A549 (cell line): ENCODE measurements at regions not wholly inside any gene's neighbourhood (a gene's known extent, or its start where the extent isn't known, plus 50 kb on each side); places are given as distances from the start of the nearest gene placed in this dataset.

ENCODE experiments used
- ATAC-seq, 2 experiments: fragments of 200-7000 bp in 1 of 2; fragments of >200 bp in 1 of 2; cut with Nextera tagmentation in 1 of 2; cut with Tn5 transposase in 1 of 2; 3 replicates each; pipeline versions ENCODE4 v1.8.0 to v1.9.1; 2018 to 2020; ENCODE audit warnings: mild to moderate bottlenecking in 1 of 2, moderate library complexity in 1 of 2
- CTCF ChIA-PET: fragments of 300-600 bp; sonication (Branson Sonifier 250); formaldehyde crosslinking; extraction: SDS; loops from one replicate; lab custom pipeline; 2021; ENCODE audit warnings: antibody characterized with exemption, inconsistent platforms; lab: Yijun Ruan, JAX
- POLR2A ChIA-PET: fragments of 350-600 bp; formaldehyde crosslinking; extraction: SDS; loops from one replicate; lab custom pipeline; 2021; ENCODE audit warnings: antibody characterized with exemption, inconsistent platforms; lab: Yijun Ruan, JAX
- DNase-seq, 2 experiments: peaks; one replicate each; pipeline versions ENCODE4 v3.0.0 to v3.0.0-alpha.2; 2011 to 2016; ENCODE audit warnings: low read depth in 1 of 2, low spot score in 1 of 2
- FAIRE-seq: peaks from 2 replicates; lab custom pipeline; 2011; peaks lifted over from hg19 to GRCh38; lab: Jason Lieb, UNC
- H3K27ac ChIP-seq, 2 experiments: fragments of >200 bp; sonication (Bioruptor Twin); formaldehyde crosslinking; 3 replicates each; pipeline ENCODE4 v1.5.1; 2016 to 2017
- H3K4me1 ChIP-seq: fragments of >200 bp; sonication (Bioruptor Twin); formaldehyde crosslinking; 3 replicates; pipeline ENCODE4 v1.6.1; 2016
- H3K4me2 ChIP-seq: fragments of >200 bp; sonication (Bioruptor Twin); formaldehyde crosslinking; 3 replicates; pipeline ENCODE4 v1.6.1; 2016
- H3K4me3 ChIP-seq: fragments of >200 bp; sonication (Bioruptor Twin); formaldehyde crosslinking; 3 replicates; pipeline ENCODE4 v1.5.1; 2016
- H3K9me3 ChIP-seq: fragments of >200 bp; sonication (Bioruptor Twin); formaldehyde crosslinking; 3 replicates; pipeline ENCODE4 v1.6.1; 2016
- BCL3 ChIP-seq: fragments of >200 bp; sonication (Bioruptor Twin); formaldehyde crosslinking; IDR thresholded peaks from 3 replicates; pipeline ENCODE4 v1.6.1; 2016
- CEBPB ChIP-seq, 2 experiments: fragments of >200 bp in 1 of 2; sonication (Bioruptor Twin) in 1 of 2; formaldehyde crosslinking in 1 of 2; IDR thresholded peaks; 2 replicates each; pipeline ENCODE4 v1.6.1; 2012 to 2016
- EHMT2 ChIP-seq: fragments of 200-600 bp; sonication (generic); IDR thresholded peaks from 2 replicates; pipeline ENCODE4 v1.6.1; 2016; ENCODE audit warnings: antibody characterized with exemption, low read depth, mild to moderate bottlenecking, moderate library complexity
- ELK1 ChIP-seq: fragments of 150-350 bp; IDR thresholded peaks from 2 replicates; pipeline ENCODE4 v1.6.1; 2014; ENCODE audit warnings: low read depth, mild to moderate bottlenecking, low read length
- ESRRA ChIP-seq: fragments of 150-350 bp; IDR thresholded peaks from 2 replicates; pipeline ENCODE4 v1.6.1; 2014; ENCODE audit warnings: mild to moderate bottlenecking, low read length, borderline replicate concordance
- FOSB ChIP-seq: fragments of 250-450 bp; sonication (Bioruptor Pico); IDR thresholded peaks from 2 replicates; pipeline ENCODE4 v1.5.0; 2020; ENCODE audit warnings: mild to moderate bottlenecking, moderate library complexity
- FOXS1 ChIP-seq: fragments of 250-450 bp; sonication (Bioruptor Pico); IDR thresholded peaks from 2 replicates; pipeline ENCODE4 v1.5.0; 2020; ENCODE audit warnings: mild to moderate bottlenecking, moderate library complexity
- HOXB5 ChIP-seq: fragments of 250-450 bp; sonication (Bioruptor Pico); IDR thresholded peaks from 2 replicates; pipeline ENCODE4 v1.5.0; 2020; ENCODE audit warnings: mild to moderate bottlenecking, moderate library complexity
- JUNB ChIP-seq: fragments of >200 bp; sonication (Bioruptor Twin); formaldehyde crosslinking; IDR thresholded peaks from 2 replicates; pipeline ENCODE4 v1.6.1; 2016
- KDM1A ChIP-seq: fragments of 200-600 bp; sonication (generic); IDR thresholded peaks from 2 replicates; pipeline ENCODE4 v1.6.1; 2016; ENCODE audit warnings: low read depth, mild to moderate bottlenecking
- PHF8 ChIP-seq: fragments of 200-600 bp; sonication (generic); IDR thresholded peaks from 2 replicates; pipeline ENCODE4 v1.6.1; 2016; ENCODE audit warnings: low read depth, mild to moderate bottlenecking, antibody characterized with exemption, moderate library complexity, borderline replicate concordance
- RARB ChIP-seq: fragments of 250-450 bp; sonication (Bioruptor Pico); IDR thresholded peaks from 2 replicates; pipeline ENCODE4 v1.8.0; 2021; ENCODE audit warnings: mild to moderate bottlenecking, moderate library complexity
- RFX5 ChIP-seq: fragments of 450-650 bp; IDR thresholded peaks from 2 replicates; pipeline ENCODE4 v1.7.1; 2014; ENCODE audit warnings: antibody characterized with exemption, mild to moderate bottlenecking, moderate library complexity
- TP53 ChIP-seq: fragments of 250-450 bp; sonication (Bioruptor Pico); IDR thresholded peaks from 2 replicates; pipeline ENCODE4 v1.5.0; 2021; ENCODE audit warnings: mild to moderate bottlenecking, moderate library complexity
- ZNF302 ChIP-seq: fragments of 250-450 bp; sonication (Bioruptor Pico); IDR thresholded peaks from 2 replicates; pipeline ENCODE4 v1.9.0; 2021; ENCODE audit warnings: inconsistent platforms, mild to moderate bottlenecking, moderate library complexity
- ZSCAN20 ChIP-seq: fragments of 250-450 bp; sonication (Bioruptor Pico); IDR thresholded peaks from 2 replicates; pipeline ENCODE4 v1.8.0; 2022; ENCODE audit warnings: mild to moderate bottlenecking, moderate library complexity
- WGBS: methylation state at CpG from one replicate; pipeline ENCODE4 v1.1.6; 2017; ENCODE audit errors: missing lambda C conversion rate; 5-methylcytosine and 5-hydroxymethylcytosine counted together
- TF ChIP-seq, protein P1 (sequence below): IDR thresholded peaks from 2 replicates; pipeline ENCODE4 v1.6.1; 2012
- TF ChIP-seq, protein P2 (sequence below): fragments of >200 bp; sonication (Bioruptor Twin); formaldehyde crosslinking; IDR thresholded peaks from 2 replicates; pipeline ENCODE4 v1.6.1; 2016
- TF ChIP-seq, protein P3 (sequence below): IDR thresholded peaks from 2 replicates; pipeline ENCODE4 v1.6.1; 2012; ENCODE audit warnings: low read depth, borderline replicate concordance
- TF ChIP-seq, protein P4 (sequence below): fragments of 450-650 bp; IDR thresholded peaks from 2 replicates; pipeline ENCODE4 v1.6.1; 2014; ENCODE audit warnings: antibody characterized with exemption

DNA sequence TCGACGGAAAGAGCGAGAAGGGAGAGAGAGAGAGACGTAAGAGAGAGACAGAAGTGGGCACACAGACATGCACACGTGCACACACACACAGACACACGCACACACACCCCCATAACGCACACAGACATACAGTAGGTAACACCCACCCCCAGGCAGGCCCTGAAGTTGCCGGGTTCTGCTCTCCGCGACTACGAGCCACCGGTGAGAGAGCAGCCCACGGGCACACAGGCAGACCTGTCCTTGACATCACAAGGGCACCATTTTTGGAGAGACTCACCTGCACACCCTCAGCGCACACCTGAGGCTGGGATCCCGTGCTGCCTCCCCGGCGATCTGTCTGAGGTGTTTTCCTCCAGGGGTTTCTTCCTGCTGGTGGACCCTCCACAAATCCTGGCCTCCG lies 1171.0 kb upstream of the PCDH10 start:
- POLR2A ChIA-PET = no interaction called here
- no peak overlapping the region for H3K4me3 ChIP-seq
- no peak for TF ChIP-seq RFX5
- TF ChIP-seq JUNB = no peak
- TF ChIP-seq, protein P1, sequence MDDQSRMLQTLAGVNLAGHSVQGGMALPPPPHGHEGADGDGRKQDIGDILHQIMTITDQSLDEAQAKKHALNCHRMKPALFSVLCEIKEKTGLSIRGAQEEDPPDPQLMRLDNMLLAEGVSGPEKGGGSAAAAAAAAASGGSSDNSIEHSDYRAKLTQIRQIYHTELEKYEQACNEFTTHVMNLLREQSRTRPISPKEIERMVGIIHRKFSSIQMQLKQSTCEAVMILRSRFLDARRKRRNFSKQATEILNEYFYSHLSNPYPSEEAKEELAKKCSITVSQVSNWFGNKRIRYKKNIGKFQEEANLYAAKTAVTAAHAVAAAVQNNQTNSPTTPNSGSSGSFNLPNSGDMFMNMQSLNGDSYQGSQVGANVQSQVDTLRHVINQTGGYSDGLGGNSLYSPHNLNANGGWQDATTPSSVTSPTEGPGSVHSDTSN = no peak
- TF ChIP-seq, protein P2, sequence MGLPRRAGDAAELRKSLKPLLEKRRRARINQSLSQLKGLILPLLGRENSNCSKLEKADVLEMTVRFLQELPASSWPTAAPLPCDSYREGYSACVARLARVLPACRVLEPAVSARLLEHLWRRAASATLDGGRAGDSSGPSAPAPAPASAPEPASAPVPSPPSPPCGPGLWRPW = no peak
- no peak for TF ChIP-seq KDM1A
- no peak overlapping the region for H3K27ac ChIP-seq
- no peaks in the 10 kb centered on the region for H3K9me3 ChIP-seq
- H3K4me2 ChIP-seq = no peak overlapping the region
- FAIRE-seq (no peak), ATAC-seq (no peak), DNase-seq (no peak)
- CTCF ChIA-PET = no interaction called here
- H3K4me1 ChIP-seq = no peaks in the 10 kb centered on the region
- WGBS = 51% methylated on average over 10 of the region's 18 CpGs

DNA sequence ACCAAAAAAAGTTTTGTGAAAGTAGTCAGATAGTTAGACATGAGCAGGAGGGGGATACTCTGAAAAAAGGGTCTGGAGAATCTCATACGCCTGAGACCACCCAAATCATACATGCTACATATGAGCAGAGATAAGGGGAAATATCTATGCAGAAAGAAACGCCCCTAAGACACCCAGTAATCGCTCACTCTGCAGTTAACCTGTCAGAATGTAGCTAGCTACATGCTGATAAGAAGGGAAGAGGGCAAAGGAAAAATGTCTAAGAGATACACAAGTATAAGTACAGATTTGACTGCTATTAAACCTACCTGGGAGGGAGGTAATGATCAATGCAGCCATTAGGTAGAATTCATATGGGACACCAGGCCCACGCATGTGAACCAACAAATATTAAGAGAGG lies 1159.5 kb upstream of the PCDH10 start:
- ATAC-seq (no peak), FAIRE-seq (no peak), DNase-seq (no peak)
- 29% methylated on average over 4 of the region's 4 CpGs for WGBS
- Histone ChIP-seq H3K4me2 (no peak overlapping the region), H3K4me1 (no peaks in the 10 kb centered on the region), H3K9me3 (no peaks in the 10 kb centered on the region), H3K27ac (no peak overlapping the region), H3K4me3 (no peak overlapping the region)
- POLR2A ChIA-PET = no interaction called here
- TF ChIP-seq ELK1 (no peak), RARB (CRISPR knock-in tag) (no peak), ZSCAN20 (CRISPR knock-in tag) (no peak), ESRRA (no peak), EHMT2 (no peak), BCL3 (no peak), CEBPB (IDR thresholded peaks at IDR 0.05) (no peak), ZNF302 (CRISPR knock-in tag) (no peak), TP53 (no peak), PHF8 (no peak), FOXS1 (CRISPR knock-in tag) (no peak), HOXB5 (no peak)
- TF ChIP-seq, protein P3, sequence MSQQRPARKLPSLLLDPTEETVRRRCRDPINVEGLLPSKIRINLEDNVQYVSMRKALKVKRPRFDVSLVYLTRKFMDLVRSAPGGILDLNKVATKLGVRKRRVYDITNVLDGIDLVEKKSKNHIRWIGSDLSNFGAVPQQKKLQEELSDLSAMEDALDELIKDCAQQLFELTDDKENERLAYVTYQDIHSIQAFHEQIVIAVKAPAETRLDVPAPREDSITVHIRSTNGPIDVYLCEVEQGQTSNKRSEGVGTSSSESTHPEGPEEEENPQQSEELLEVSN = no peak
- TF ChIP-seq, protein P4, sequence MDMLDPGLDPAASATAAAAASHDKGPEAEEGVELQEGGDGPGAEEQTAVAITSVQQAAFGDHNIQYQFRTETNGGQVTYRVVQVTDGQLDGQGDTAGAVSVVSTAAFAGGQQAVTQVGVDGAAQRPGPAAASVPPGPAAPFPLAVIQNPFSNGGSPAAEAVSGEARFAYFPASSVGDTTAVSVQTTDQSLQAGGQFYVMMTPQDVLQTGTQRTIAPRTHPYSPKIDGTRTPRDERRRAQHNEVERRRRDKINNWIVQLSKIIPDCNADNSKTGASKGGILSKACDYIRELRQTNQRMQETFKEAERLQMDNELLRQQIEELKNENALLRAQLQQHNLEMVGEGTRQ = no peak
- CTCF ChIA-PET = no interaction called here

- no peaks in the 10 kb centered on the region for H3K9me3 ChIP-seq
- H3K27ac ChIP-seq = no peak overlapping the region
- H3K4me1 ChIP-seq = no peaks in the 10 kb centered on the region
- no peak for TF ChIP-seq FOSB (CRISPR knock-in tag)
- CTCF ChIA-PET = no interaction called here
- POLR2A ChIA-PET = no interaction called here
- H3K4me2 ChIP-seq = no peak overlapping the region
- ATAC-seq (no peak), FAIRE-seq (no peak), DNase-seq (no peak)
- H3K4me3 ChIP-seq = no peak overlapping the region
- WGBS = 20% methylated on average over 4 of the region's 4 CpGs
Measured at GRCh38 chr4:132001542-132001941, 1147.6 kb upstream of the PCDH10 start.
